NOMO-1 treated with DMSO at 0.1 percent for 48 hours (cell line): ENCODE measurements at regions not wholly inside any gene's neighbourhood (a gene's known extent, or its start where the extent isn't known, plus 50 kb on each side); places are given as distances from the start of the nearest gene placed in this dataset.

Source experiments
- DNase-seq: peaks from one replicate; lab custom pipeline; 2025; ENCODE audit not compliant: unreplicated experiment; lab: John Stamatoyannopoulos, UW

DNA sequence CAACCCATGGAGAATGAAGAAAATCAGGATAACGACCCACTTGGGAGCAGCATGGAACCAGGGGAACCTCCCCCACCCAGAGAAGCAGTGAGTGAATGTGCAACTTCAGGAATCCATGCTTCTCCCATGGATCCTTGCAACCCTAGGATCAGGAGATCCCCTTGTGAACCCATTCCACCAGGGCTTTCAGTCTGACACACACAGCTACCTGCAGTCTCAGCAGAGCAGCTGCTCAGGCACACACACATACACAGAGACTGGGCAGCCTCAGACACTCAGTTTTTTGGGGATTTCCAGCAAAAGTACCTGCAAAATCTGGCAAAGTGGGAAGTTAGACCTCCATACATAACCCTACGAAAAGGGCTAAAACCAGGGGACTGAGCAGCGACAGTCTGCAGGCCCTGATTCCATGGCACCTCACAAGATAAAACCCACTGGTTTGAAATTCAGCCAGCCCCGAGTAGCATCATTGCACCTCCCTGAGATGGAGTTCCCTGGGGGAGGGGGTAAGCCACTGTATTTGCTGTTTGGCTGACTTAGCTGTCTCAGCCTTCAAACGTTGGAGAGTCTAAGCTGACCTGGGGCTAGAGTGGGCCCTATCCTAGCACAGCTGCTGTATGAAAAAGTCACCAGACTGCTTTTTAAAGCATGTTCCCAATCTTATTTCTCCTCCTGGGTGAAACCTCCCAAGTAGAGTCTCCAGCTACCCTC lies 737.5 kb upstream of the NDST4 start:
- no peak for DNase-seq

DNA sequence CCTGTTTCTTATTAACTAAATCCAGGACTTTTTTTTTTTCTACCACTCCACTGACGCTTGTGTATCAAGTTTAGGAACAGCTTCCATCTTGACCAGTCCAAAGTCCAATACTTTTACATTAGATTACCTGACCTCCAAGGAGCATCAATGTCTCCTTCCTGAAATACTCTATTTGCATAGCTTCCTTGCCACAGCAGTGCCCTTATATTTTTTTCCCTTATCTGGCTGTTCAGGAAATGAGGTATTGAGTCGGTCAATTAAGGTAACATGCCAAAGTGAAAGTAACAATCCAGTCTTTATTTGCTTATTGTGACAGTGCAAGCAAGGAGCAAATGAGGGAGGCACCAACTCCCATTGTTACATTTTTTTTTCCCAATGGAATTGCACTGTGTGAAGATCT lies 730.8 kb upstream of the NDST4 start:
- DNase-seq: no peak

DNA sequence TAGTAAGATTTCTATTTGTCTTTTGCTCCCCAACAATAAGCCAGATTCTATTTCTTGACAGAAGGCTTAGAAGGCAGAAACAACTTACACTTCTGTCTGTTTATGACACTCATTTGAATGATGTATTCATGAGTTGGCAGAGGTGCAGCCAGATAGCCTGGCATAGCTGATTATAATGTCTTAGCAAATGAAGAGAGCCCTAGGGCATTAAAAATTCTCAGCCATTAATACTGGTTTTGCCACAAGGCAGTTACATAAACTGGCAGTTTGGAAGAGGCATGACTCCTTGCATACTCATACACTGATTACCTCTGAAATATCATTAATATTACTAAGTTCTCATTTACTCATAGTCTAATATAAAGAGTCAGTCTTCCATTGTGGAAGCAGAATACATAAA lies 728.5 kb upstream of the NDST4 start:
- no peak for DNase-seq

DNA sequence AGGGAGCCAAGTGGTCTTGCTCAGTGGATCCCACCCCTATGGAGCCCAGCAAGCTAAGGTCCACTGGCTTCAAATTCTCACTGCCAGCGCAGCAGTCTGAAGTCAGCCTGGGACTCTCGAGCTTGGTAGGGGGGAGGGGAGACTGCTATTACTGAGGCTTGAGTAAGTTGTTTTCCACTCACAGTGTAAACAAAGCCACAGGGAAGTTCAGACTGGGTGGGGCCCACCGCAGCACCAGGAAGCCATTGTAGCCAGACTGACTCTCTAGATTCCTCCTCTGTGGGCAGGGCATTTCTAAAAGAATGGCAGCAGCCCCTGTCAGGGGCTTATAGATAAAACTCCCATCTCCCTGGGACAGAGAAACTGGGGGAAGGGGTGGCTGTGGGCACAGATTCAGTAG lies 721.0 kb upstream of the NDST4 start:
- DNase-seq: no peak

DNA sequence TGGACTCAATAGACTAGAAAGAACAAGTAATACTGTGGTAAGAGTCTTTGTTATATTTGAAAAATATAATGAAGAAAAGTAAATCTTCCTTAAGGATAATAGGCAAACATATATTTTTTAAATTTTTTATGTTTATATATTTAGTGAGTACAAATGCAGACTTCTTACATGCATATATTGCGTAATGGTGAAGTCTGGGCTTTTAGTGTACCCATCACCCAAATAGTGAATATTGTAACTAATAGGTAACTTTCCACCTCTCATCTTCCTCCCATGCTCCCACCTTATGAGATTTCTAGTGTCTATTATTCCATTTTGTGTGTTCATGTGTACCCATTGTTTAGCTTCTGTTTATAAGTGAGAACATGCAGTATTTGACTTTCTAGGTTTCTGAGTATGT lies 711.2 kb upstream of the NDST4 start:
- DNase-seq: no peak

DNA sequence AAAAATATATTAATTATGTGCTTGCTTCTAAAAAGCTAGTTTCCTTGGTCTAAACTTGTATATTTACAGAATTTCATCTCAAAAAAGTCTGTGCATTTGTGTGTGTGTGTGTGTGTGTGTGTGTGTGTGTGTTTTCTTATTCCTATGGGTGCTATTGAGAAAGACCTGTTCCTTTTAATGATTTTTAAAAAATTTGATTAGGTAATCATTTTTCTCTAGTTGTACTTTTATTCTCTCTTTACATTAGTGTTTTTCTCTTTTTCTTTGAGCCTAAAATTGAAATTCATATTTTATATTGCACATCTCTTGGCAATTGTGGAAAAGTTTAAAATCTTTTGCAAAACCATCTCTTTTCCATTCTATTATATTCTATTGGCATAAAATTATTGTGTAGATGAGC lies 690.4 kb upstream of the NDST4 start:
- no peak for DNase-seq

DNA sequence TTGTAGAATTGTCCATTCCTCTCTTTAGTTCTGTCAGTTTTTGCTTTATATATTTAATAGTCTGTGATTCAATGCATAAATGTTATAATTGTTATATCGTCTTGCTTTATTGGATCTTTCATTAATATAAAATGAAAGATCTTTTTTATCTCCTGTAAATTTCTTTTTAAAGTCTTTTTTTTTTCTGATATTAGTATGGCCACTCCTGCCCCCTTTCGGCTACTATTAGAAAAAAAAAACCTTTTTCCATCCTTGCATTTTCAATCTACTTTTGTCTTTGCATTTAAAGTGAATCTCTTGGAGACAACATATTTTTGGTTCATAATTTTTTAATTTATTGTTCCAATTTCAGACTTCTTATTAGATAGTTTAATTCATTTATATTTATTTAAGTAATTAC lies 677.4 kb upstream of the NDST4 start:
- DNase-seq: no peak

DNA sequence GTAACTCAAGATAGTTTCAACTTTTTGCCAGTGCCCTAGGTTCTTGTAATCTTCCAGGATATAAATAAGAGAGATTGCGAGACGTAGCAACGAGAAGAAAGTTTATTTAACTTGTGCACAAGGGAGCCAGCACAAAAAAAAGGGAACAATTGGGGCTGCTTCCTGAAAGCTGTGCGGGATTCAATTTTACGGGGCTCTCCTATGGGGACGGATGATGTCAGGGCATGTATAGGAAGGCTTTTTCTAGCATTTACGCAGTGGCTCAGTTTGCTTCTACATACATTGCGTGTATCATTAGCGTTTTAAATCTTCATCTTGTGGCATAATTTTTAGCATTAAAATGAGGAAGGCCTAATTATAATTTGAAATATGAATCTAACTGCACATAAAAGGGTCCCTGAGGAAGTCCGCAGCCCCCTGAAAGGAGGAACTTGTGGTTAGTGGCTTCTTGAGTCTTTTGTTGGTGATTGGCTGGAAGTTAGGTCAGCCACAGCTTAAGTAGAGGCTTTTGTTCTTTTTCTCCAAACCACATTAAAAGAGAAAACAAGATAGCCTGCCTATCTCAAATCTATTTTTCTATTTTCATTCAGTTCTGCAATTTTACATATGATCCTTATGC lies 668.2 kb upstream of the NDST4 start:
- peak; percentile 96 for DNase-seq

DNA sequence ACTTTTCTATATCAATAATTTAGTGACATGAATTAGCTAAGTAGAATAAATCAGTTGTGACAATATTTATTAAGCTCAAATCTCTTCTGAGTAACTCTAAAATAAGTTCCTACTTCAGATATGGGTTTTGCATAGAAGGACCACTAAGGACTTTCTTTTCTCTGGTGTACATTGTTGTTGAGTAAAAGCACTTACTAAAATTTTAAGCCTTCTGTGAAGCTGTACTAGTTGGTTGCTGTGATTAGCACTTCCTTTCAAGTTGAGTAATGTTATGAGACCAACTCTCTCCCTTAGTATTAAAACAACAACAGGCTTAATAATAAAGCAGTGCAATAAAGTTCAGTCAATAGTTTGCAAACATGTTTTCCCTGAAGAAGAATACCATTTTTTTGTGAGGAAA lies 667.4 kb upstream of the NDST4 start:
- DNase-seq: peak; percentile 19

DNA sequence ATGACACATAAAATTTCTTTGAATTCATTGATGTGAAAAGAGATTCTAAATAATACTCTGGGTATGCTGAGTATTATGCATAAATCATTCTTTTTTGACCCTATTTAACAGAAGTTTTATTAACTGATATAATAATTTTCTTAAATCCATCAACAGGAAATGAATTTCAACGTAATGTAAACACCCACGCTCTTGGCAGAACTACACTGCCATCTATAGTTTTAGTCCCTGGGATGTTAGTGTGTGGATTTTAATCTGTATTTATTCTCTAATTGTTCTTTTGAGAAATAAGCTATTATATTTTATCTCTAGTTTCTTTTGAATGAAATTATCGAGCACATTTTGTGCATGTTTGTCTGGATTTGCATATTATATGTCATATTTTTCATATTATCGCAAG lies 666.8 kb upstream of the NDST4 start:
- no peak for DNase-seq

DNA sequence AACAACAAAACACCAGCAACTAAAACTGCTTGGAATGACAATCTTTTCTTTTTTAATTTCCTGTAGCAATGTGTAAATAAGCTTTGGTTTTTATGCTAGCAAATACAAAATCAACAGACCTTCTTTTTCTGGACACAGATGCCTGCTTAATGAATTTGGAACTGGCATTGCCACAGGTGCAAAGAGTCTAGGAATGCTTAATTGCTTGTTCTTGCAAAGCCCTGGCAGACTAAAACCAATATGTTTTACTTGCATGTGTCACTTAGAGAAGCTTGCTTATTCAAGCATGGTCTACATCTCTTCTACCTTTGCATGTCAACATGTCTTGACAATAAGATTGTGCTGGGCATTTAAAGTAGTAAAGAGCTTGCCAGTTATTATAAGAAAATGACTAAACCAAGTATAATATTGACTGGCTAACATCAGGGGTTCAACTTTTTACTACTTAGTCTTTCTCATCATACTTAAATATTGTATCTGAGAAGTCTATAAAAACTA lies 656.7 kb upstream of the NDST4 start:
- no peak for DNase-seq

DNA sequence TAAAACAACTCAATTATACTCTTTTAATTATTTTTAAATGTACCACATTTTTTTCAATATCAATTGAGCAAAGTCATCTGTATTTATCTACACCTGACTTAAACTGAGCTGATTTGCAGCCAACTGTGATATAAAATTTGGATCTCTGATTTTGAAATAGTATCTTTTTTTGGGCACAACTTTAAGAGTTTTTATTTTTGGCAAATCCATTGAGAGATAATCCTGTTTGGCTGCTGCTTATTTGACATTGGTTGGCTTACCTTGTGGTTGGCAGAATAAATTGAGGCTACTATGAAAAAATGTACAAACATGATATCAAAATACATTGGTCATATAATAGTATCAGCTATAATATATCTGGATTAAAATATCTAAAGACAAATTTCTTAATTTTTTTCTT lies 656.0 kb upstream of the NDST4 start:
- DNase-seq: no peak

DNA sequence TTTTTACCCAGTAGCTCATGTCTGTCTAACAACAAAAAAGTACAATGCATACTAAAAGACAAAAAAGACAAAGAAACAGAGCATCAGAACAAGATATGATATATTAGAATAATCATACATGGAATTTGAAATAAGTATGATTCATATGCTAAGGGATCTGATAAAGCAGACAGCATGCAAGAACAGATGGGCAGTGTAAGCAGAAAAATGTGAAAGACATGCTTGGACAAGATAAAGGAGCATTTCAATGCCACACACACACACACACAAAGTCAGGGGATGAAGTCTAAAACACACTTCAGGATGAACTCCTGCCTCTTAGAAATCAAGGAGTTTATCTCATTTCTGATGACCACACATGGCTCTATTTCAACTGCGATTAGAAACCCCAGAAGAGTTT lies 649.6 kb upstream of the NDST4 start:
- DNase-seq: no peak

DNA sequence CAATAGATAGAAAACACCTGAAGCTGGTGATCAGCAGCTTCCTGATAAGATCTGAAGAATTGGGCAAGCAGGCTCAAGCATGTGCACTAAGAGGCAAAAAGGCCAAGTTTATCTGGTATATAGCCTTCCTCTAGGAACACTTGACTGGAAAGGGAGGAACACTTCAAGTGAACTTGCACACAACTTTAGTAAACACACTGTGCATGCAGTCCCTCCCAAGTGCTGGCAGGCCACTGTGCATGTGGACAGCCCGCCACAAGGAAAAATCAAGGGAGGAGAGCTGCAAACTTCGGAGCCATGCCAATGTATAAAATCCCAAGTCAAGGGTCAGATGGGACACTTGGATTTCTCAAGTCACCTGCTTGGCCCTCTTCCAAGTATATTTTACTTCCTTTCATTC lies 645.8 kb upstream of the NDST4 start:
- no peak for DNase-seq

DNA sequence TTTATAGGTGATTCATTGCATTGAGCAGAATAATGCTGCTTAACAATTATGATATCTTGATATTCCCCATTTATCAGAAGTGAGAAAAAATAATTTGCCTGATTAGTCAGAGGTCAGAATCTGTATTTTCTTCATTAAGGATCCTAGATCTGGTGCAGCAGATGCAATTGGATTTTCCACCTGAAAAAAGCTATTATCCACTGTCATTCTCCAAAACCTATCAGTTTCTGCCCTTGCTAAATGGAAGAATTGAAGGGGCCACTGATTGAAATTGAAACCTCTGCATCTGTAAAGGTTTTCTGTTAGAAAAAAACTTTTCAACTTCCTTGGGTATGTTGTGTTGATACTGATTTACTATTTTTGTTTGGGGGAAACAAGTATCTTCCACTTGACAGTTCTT lies 636.0 kb upstream of the NDST4 start:
- DNase-seq: no peak

DNA sequence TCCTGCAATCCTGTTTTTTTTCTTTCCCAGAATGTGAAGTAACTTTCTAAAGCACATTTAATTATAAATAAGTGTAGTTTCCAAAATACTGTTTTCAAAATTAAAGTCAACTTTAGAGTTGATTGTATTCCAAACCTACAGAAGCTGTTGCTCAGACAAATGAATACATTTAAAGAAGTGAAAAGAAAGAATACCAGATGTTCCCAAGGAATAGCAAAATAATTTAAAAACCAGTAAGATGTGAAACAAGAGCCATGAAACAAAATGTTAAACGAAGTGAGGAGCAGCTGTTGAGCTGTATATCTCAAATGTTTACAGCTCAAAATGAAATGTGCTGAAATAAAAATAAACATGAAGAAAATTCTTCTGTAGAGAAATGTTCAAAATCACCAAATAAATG lies 627.4 kb upstream of the NDST4 start:
- no peak for DNase-seq

DNA sequence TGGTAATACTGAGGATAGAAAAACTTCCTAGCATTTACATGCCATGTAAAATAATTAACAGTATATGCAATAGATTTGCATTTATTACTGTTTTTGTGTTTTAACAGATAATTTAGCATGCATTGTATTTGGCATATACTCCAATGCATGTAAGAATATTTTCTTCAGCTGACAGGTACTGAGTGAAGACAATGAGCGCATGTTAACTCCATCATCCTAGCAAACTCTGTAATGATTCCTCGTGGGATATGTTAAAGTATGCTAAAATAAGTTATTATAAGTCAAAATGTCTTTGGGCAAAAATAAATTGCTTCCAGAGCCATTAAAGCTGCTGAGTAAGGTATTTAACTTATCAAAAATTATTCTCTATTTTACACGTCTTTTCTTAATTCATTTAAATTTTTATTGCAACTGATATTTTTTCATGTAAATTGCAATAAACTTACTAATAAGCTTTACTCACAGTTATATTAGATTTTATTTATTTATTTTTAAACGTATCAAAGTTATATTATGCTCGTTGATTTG lies 616.4 kb upstream of the NDST4 start:
- no peak for DNase-seq

DNA sequence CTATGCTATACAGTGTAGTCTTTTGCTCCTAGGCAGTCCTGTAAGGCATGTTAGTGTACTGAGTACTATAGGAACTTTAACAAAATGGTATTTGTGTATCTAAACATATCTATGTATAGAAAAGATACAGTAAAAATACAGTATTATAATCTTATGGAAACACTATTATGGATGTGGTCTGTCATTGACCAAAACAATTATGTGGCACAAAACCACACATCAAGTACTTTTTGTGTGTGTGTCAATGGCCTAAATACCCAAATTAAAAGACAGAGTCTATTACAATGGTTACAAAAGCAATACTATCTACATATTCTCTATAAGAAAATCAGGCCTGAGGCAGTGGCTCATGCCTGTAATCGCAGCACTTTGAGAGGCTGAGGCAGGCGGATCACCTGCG lies 610.2 kb upstream of the NDST4 start:
- no peak for DNase-seq

DNA sequence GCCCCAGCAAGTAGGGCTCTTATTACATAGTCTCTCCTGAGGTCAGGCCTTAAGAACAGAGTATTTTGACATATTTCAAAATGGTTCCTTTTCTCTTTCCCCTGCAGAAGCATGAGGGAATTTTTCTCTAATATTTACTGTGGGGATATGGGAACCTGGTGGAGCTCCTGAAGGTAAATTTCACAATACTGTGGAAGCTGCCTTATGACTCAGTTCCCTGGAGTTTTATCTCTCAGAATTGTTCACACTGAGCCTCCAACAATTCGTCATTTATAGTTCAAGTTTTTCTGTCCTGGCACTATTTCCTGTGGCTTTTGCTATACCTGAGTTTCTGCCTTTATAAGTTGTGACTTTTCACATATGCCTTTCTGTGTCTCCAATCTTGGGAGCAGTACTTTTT lies 607.2 kb upstream of the NDST4 start:
- no peak for DNase-seq

DNA sequence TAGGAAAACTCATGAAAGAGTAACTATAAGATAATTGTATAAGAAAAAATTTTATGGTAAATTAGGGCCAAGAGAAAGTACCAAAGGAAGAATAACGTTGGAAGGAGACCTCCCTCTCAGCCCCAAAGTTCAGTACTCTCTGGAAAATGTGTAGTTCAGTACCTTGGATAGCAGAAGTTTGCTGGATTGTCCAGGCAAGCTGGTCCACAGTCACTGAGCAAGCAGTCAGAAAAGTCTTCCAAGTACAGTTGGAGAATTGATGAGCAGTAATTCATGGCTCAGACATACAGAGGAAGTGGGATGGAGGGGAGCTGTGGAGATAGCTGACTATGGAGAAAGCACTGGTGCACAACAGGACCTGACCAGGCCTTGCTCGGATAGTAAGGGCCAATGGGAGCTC lies 598.2 kb upstream of the NDST4 start:
- no peak for DNase-seq

DNA sequence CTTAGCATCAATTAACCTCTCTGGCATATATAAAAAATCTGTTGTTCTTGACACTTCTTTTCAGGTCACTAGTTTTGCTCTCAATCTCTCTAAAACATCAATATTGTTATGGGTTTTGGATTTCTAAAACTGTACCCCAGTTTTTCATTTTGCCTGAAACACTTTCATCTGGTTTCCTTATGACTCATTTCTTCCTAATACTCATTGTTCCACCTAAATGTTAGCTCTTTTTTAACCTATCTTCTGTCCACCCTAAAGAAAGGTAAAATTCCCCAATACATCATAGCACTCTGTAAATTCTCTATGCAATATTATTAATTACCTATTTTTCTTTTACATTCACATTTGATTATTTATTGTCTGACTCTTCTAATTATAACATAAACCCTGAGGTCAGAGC lies 575.5 kb upstream of the NDST4 start:
- DNase-seq: no peak

DNA sequence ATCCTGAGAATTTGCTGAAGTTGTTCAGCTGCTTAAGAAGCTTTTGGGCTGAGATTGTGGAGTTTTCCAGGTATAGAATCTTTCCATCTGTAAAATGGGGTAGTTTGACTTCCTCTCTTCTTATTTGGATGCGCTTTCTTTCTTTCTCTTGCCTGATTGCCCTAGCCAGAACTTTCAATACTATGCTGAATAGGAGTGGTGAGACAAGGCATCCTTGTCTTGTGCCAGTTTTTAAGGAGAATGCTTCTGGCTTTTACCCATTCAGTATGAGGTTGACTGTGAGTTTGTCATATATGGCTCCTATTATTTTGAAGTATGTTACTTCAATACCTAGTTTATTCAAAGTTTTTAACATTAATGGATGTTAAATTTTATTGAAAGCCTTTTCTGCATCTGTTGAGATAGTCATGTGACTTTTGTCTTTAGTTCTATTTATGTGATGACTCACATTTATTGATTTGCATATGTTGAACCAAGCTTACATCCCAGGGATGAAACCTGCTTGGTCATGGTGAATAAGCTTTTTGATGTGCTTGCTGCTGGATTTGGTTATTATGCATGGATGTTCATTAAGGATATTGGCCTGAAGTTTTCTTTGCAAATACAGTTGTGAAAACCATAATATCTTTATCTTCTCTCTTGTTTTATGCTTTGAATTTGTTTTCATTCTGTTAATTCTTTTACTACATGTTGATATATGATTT lies 573.8 kb upstream of the NDST4 start:
- DNase-seq: no peak
